Cardiac muscle cell (in vitro differentiated cells and primary cell): ENCODE measurements at regions not wholly inside any gene's neighbourhood (a gene's known extent, or its start where the extent isn't known, plus 50 kb on each side); places are given as distances from the start of the nearest gene placed in this dataset.

ENCODE experiments used
- DNase-seq, 2 donors: peaks; one replicate each; pipeline versions ENCODE4 v3.0.0 to v3.0.0-alpha.2; 2010 to 2017; ENCODE audit warnings: low read depth in 1 of 2, low spot score in 1 of 2
- H3K27ac ChIP-seq: fragments of 200-600 bp; sonication (generic); 2 replicates; pipeline ENCODE4 v1.5.1; 2016
- H3K27me3 ChIP-seq: fragments of 200-600 bp; sonication (generic); 2 replicates; pipeline ENCODE4 v1.6.0; 2016; ENCODE audit warnings: control low read depth
- H3K36me3 ChIP-seq: fragments of 200-600 bp; sonication (generic); 2 replicates; pipeline ENCODE4 v1.5.1; 2016; ENCODE audit warnings: control low read depth
- H3K4me1 ChIP-seq: fragments of 200-600 bp; sonication (generic); 2 replicates; pipeline ENCODE4 v1.8.1; 2017; ENCODE audit warnings: low read depth, mild to moderate bottlenecking, mixed run types
- H3K4me3 ChIP-seq: fragments of 200-600 bp; sonication (generic); 2 replicates; pipeline ENCODE4 v1.5.1; 2016; ENCODE audit warnings: mild to moderate bottlenecking
- H3K9me3 ChIP-seq: fragments of 200-600 bp; sonication (generic); 2 replicates; pipeline ENCODE4 v1.5.1; 2017; ENCODE audit warnings: low read depth, mild to moderate bottlenecking, control low read depth
- CTCF ChIP-seq: IDR thresholded peaks from 2 replicates; pipeline ENCODE4 v1.5.1; 2012; ENCODE audit warnings: low read depth, mild to moderate bottlenecking, low read length

- no peak for DNase-seq
- Histone ChIP-seq H3K9me3 (no peaks in the 10 kb centered on the region), H3K36me3 (no peaks in the 10 kb centered on the region), H3K27ac (no peak overlapping the region), H3K4me3 (no peak overlapping the region), H3K27me3 (no peaks in the 10 kb centered on the region), H3K4me1 (no peaks in the 10 kb centered on the region)
- no peak for TF ChIP-seq CTCF
Measured at GRCh38 chr2:776038-776437, 98.8 kb upstream of the TMEM18 start.

- H3K4me1 ChIP-seq: no peaks in the 10 kb centered on the region
- no peak overlapping the region for H3K27ac ChIP-seq
- TF ChIP-seq CTCF: no peak
- H3K4me3 ChIP-seq: no peak overlapping the region
- H3K27me3 ChIP-seq: no peaks in the 10 kb centered on the region
- no peaks in the 10 kb centered on the region for H3K36me3 ChIP-seq
- no peaks in the 10 kb centered on the region for H3K9me3 ChIP-seq
- DNase-seq: no peak
Measured at GRCh38 chr2:774436-774835, 97.2 kb upstream of the TMEM18 start.

- no peaks in the 10 kb centered on the region for H3K36me3 ChIP-seq
- H3K27me3 ChIP-seq: no peaks in the 10 kb centered on the region
- DNase-seq: no peak
- no peak overlapping the region for H3K27ac ChIP-seq
- H3K9me3 ChIP-seq: no peaks in the 10 kb centered on the region
- no peak overlapping the region for H3K4me3 ChIP-seq
- H3K4me1 ChIP-seq: no peaks in the 10 kb centered on the region
- TF ChIP-seq CTCF: no peak
Measured at GRCh38 chr2:773256-774160, 96.3 kb upstream of the TMEM18 start.

- H3K27me3 ChIP-seq: no peaks in the 10 kb centered on the region
- no peak for DNase-seq
- no peak for TF ChIP-seq CTCF
Measured at GRCh38 chr2:771538-771937, 94.3 kb upstream of the TMEM18 start.

GRCh38 chr2:770776-771175 lies 93.6 kb upstream of the TMEM18 start:
- Histone ChIP-seq H3K4me3 (no peak overlapping the region), H3K9me3 (no peaks in the 10 kb centered on the region), H3K27ac (no peak overlapping the region), H3K4me1 (no peaks in the 10 kb centered on the region), H3K27me3 (no peaks in the 10 kb centered on the region), H3K36me3 (no peaks in the 10 kb centered on the region)
- TF ChIP-seq CTCF: no peak
- DNase-seq: no peak

More at GRCh38 chr2:771538-771937, 94.3 kb upstream of the TMEM18 start:
- H3K36me3 ChIP-seq: no peaks in the 10 kb centered on the region
- no peak overlapping the region for H3K4me3 ChIP-seq
- no peaks in the 10 kb centered on the region for H3K9me3 ChIP-seq
- H3K4me1 ChIP-seq: no peaks in the 10 kb centered on the region
- H3K27ac ChIP-seq: no peak overlapping the region
